ENCODE measurements at regions not wholly inside any gene's neighbourhood (a gene's known extent, or its start where the extent isn't known, plus 50 kb on each side); places are given as distances from the start of the nearest gene placed in this dataset.
"Not testable (repeated sequence)": the region's sequence is repeated elsewhere in the genome, so short reads cannot be mapped to it uniquely, and the experiment has no call there.

GRCh38 chr13:33411312-33411711 lies 125.8 kb upstream of the STARD13 start:
- DNase-seq (ENCODE audit: low spot score): no peak

GRCh38 chr13:33415822-33416221 lies 130.3 kb upstream of the STARD13 start:
- no peak for DNase-seq (ENCODE audit: low spot score)

DNA sequence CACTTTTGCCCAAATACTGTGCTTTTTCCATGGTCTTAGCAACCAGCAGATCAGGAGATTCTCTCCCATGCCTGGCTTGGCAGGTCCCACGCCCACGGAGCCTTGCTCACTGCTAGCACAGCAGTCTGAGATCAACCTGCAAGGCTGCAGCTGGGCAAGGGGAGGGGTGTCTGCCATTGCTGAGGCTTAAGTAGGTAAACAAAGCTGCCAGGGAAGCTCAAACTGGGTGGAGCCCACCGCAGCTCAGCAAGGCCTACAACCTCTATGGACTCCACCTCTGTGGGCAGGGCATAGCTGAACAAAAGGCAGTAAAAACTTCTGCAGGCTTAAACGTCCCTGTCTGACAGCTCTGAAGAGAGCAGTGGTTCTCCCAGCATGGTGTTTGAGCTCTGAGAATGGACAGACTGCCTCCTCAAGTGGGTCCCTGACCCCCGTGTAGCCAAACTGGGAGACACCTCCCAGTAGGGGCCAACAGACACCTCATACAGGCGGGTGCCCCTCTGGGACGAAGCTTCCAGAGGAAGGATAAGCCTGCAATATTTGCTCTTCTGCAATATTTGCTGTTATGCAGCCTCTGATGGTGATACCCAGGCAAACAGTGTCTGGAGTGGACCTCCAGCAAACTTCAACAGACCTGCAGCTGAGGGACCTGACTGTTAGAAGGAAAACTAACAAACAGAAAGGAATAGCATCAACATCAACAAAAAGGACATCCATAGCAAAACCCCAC lies 132.8 kb upstream of the STARD13 start:
- not testable (repeated sequence) for DNase-seq (ENCODE audit: low spot score)

DNA sequence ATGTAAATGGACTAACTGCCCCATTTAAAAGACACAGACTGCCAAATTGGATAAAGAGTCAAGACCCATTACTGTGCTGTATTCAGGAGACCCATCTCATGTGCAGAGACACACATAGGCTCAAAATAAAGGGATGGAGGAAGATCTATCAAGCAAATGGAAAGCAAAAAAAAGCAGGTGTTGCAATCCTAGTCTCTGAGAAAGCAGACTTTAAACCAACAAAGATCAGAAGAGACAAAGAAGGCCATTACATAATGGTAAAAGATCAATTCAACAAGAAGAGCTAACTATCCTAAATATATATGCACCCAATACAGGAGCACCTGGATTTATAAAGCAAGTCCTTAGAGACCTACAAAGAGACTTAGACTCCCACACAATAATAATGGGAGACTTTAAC lies 134.6 kb upstream of the STARD13 start:
- DNase-seq (ENCODE audit: low spot score): not testable (repeated sequence)

DNA sequence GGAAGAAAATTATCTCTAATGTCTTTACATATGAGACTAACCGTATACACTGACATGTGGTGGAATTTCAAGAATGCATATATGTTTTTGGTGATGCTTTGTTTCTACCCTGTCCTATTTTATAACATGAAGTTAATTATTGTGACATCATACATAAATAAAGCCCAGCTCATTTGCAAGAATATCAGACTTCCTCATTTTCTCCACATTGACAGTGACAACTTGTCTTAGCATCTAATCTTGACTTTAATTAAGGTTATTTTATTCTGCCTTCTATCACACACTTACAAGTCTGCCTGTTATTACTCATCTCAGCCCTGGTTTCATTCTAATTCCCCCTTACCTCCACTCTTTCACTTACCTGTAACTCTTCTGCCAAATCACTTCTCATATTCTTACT lies 140.6 kb upstream of the STARD13 start:
- no peak for DNase-seq (ENCODE audit: low spot score)

DNA sequence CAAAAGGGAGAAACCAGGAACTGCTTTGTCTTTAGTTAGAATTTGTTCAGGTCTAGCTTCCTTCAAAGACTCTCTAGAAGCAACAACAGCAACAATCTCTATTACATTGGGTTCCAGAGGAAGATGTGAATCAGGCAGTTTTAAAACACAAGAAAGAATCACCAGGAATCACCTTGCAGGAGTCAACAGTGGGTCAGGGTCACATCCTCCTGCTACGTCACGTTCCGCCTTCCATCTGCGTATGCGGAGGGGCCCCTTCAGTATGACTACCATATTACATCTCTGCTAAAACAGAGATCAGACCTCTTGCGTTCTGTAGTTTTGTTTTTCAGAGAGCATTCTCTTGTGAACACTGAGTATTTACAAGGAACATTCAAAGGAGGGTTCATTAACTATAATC lies 147.8 kb upstream of the STARD13 start:
- no peak for DNase-seq (ENCODE audit: low spot score)

- DNase-seq (ENCODE audit: low spot score): no peak
Observed at GRCh38 chr13:33434676-33435075, 149.1 kb upstream of the STARD13 start.

- no peak for DNase-seq (ENCODE audit: low spot score)
Observed at GRCh38 chr13:33435207-33435606, 149.7 kb upstream of the STARD13 start.

GRCh38 chr13:33438918-33439317 lies 153.4 kb upstream of the STARD13 start:
- DNase-seq (ENCODE audit: low spot score): no peak

DNA sequence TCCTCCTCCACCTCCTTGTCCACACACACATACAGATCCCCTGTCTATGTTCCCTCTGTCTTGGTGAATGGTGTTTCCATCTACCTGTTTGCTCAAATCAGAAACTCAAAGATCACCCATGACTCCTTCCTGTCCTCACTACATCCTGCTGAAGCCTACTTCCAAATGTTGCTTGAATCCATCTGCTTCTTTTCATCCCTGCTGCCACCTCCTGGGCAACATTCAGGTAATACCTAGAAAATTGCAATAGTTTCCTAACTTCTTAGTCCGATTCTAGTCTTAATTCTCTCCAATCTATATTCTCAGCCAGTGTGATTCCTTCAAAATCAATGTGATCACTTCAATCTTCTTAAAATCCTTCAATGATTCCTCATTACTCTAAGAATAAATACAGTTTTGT lies 155.5 kb upstream of the STARD13 start:
- no peak for DNase-seq (ENCODE audit: low spot score)

GRCh38 chr13:33445024-33445423 lies 159.5 kb upstream of the STARD13 start:
- DNase-seq (ENCODE audit: low spot score): no peak

- DNase-seq (ENCODE audit: low spot score): no peak
Observed at GRCh38 chr13:33445476-33445875, 159.9 kb upstream of the STARD13 start.

DNA sequence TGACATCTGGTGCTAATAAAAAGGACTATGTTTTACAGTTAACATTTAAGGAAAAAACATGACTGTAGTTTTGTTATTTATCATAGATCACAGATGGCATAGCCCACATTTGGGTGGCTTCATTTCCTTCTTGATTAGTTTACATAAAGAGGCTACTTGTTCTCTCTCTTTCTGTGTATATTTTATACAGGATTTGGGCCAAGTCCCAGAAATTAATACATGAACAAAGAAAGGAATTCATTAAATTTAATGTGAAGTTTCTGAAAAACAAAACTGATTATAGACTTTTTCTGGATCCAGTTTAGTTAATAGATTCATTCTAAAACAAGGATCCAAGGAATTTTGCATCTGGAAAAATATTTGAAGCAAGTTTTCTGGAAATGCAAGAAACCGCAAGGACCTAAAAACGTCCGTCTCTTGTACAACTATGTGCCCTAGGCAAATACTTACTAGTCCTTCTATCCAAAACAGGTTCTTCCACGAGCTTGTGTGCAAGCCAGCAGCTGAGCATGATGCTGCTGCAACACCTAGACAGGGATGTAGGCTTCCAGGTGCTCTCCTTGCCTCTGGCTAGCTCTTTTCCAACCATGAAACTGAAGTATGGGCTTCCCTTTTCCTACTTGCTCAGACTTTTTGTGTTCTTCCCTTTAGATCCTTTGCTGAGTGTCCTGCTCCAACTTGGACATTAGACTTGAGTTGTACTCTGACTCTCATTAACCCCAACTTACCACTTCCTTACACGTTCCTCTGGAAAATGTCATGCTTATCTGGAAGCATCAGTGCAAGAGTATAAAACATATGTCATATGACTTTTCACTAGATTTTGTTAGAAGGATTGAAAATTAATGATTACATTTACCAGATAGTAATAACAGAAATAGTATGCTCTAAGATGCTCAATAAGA lies 161.5 kb upstream of the STARD13 start:
- no peak for DNase-seq (ENCODE audit: low spot score)

DNA sequence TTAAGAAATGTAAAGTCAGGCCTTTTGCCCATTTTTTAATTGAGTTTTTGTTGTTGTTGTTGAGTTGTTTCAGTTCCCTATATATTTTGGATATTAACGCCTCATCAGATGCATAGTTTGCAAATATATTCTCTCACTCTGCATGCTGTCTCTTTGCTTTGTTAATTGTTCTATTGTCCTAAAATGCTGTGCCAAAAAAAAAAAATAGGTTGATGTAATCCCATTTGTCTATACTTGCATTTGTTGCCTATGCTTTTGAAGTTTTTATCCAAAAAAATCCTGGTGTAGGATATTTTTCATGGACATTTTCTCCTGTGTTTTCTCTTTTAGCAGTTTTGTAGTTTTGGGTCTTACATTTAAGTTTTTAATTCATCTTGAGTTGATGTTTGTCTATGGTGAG lies 163.3 kb upstream of the STARD13 start:
- no peak for DNase-seq (ENCODE audit: low spot score)

DNA sequence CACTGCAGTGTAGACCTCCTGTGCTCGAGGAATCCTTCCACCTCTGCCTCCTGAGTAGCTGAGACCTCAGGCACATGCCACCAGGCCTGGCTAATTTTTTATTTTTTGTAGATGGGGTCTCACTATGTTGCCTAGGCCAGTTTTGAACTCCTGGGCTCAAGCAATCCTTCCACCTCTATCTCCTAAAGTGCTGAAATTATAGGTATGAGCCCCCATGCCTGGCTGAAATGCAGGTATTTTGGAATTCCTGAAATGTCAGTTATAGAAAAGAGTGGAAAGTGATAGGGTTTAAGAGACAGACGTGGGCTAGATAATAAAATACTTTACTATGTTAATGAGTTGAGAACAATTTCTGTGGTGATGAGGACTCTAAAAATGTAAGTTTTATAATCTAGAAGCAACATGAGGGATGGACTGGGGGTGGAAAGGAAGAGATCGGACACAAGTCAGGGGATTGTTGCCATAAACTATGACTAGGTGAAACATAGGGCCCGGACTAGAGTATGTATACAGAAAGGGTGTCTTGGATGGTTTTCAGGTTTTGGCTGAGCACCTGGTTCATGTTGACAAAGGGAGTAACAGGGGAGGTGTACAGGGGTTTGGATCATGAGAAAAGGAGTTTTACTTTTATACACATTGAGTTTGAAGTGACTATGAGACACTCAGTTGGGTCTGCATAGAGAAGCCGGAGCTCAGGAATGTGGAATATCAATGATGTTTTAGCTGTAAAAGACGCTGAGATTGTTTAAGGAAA lies 165.6 kb upstream of the STARD13 start:
- no peak for DNase-seq (ENCODE audit: low spot score)

DNA sequence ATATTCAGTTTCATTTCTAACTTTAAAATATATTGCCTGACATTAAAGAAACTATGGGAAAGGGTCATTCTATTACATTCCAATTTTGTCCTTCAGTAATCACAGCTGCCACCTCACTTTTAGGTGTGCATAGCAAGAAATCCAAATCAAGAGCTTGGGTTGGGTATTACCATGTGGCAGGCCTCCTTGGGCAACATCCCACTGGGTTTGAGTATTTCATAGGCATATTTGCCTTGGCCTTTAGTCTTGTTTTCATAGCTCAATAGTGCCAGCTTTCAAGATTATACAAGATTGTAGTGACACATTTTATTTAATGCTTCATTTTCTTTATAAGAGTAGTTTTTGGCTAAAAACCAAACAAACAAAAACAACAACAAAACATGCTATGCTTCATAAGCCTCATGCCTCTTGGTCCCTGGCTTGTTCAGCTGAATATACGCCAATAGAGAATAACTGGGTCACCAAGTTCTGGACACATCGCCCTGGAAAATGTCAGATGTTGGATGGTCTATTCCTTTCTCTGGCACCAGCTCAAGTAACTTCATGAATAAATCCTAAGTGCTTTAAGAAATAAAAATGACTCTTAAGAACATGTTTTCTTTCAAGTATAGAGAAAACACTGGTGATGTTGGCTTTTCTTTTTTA lies 167.4 kb upstream of the STARD13 start:
- DNase-seq (ENCODE audit: low spot score): no peak

GRCh38 chr13:33453936-33454335 lies 168.4 kb upstream of the STARD13 start:
- DNase-seq (ENCODE audit: low spot score): no peak

- no peak for DNase-seq (ENCODE audit: low spot score)
Observed at GRCh38 chr13:33454844-33455705, 169.5 kb upstream of the STARD13 start.

GRCh38 chr13:33459702-33460101 lies 174.1 kb upstream of the STARD13 start:
- no peak for DNase-seq (ENCODE audit: low spot score)

- DNase-seq (ENCODE audit: low spot score): no peak
Observed at GRCh38 chr13:33462109-33462508, 176.6 kb upstream of the STARD13 start.

DNA sequence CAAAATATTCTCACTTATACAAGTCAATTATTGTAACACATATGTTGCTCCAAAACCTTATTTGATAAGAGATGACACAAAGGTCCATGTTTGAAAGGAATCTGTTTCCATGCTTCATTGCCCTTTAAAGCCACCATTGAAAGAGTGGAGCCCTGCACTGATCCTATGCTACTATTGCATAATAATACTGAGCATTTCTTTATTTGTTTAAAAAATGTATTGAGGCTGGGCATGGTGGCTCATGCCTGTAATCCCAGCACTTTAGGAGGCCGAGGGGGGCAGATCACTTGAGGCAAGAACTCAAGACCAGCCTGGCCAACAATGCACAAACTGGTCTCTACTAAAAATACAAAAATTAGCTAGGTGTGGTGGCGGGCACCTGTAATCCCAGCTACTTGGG lies 178.8 kb upstream of the STARD13 start:
- DNase-seq (ENCODE audit: low spot score): no peak

All from ureter (tissue), 1 donor.